ENCODE measurements at regions not wholly inside any gene's neighbourhood (a gene's known extent, or its start where the extent isn't known, plus 50 kb on each side); places are given as distances from the start of the nearest gene placed in this dataset.
A peak's percentile ranks its signal among the peaks of the same experiment; 100 is the strongest.

DNA sequence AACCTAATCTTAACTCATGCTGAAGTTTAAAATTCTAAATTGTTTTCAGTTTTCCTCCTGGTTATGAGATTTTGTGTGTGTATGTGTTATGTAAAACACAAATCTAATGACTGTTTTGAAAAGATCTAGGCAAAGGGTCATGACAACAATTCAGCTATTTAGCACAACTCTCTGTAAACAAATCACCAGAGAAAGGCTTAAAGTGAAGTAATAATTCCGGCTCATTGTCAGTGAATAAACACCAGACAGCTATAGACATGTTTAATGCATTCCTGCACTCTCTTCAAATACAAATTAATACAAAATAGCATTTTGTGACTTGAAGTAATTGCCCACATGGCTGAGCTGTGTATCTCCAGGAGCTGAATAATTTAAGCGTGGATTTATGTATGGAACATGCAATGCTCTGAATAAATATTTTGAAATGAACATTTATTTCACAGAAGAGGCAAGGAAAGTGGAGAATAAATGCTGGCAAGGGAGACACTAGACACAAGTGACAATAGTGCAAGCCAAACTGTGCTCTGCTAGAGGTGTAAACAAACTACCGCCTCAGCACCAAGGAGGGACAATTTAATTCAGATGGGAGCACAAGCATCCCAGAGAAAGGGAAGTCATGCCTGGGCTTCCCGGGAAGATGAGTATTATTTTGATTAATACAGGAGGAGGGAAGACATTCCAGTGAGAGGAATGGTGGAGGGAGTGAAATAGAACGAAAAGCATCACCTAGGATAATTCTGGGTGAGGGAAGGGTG, 133.6 kb upstream of the XPO1 start:
- TF ChIP-seq, protein P1, sequence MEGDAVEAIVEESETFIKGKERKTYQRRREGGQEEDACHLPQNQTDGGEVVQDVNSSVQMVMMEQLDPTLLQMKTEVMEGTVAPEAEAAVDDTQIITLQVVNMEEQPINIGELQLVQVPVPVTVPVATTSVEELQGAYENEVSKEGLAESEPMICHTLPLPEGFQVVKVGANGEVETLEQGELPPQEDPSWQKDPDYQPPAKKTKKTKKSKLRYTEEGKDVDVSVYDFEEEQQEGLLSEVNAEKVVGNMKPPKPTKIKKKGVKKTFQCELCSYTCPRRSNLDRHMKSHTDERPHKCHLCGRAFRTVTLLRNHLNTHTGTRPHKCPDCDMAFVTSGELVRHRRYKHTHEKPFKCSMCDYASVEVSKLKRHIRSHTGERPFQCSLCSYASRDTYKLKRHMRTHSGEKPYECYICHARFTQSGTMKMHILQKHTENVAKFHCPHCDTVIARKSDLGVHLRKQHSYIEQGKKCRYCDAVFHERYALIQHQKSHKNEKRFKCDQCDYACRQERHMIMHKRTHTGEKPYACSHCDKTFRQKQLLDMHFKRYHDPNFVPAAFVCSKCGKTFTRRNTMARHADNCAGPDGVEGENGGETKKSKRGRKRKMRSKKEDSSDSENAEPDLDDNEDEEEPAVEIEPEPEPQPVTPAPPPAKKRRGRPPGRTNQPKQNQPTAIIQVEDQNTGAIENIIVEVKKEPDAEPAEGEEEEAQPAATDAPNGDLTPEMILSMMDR (IDR thresholded peaks at IDR 0.05; ENCODE audit: insufficient read depth, low read length, poor library complexity, severe bottlenecking), result no peak
- Histone ChIP-seq H3K27me3 (ENCODE audit: control insufficient read depth, insufficient read depth, low read length) (no peaks in the 10 kb centered on the region), H3K4me3 (ENCODE audit: low read depth, low read length) (no peak overlapping the region), H3K36me3 (ENCODE audit: control insufficient read depth, insufficient read depth, low read length) (no peaks in the 10 kb centered on the region)
- DNase-seq (ENCODE audit: low read depth), result no peak

GRCh38 chr2:61670591-61671501, 132.7 kb upstream of the XPO1 start:
- Histone ChIP-seq H3K4me3 (ENCODE audit: low read depth, low read length) (no peak overlapping the region), H3K27me3 (ENCODE audit: control insufficient read depth, insufficient read depth, low read length) (no peaks in the 10 kb centered on the region), H3K36me3 (ENCODE audit: control insufficient read depth, insufficient read depth, low read length) (no peaks in the 10 kb centered on the region)
- DNase-seq (ENCODE audit: low read depth), result peak; percentile 23
- TF ChIP-seq, protein P1 (IDR thresholded peaks at IDR 0.05; ENCODE audit: insufficient read depth, low read length, poor library complexity, severe bottlenecking), result no peak

DNA sequence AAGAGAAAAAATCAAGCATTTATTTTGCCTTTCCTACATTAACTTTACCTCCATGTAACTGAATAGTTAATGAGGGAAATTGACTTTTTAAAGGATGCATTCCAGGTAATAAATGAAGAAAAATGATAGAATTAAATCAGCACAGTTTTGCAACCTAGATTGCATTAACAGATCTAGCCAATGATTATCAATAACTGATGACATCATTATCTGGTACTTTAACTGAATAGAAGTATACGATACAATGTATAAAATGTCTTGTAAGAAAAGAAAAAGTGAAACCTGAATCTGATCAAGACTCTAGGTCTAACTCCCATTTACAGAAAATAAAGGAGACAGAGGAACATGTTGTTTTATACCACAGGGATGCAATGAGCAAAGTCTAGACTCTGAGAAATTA, 126.0 kb upstream of the XPO1 start:
- TF ChIP-seq, protein P1 (IDR thresholded peaks at IDR 0.05; ENCODE audit: insufficient read depth, low read length, poor library complexity, severe bottlenecking), result no peak
- H3K36me3 ChIP-seq (ENCODE audit: control insufficient read depth, insufficient read depth, low read length), result no peaks in the 10 kb centered on the region
- DNase-seq (ENCODE audit: low read depth), result no peak
- no peak overlapping the region for H3K4me3 ChIP-seq (ENCODE audit: low read depth, low read length)
- H3K27me3 ChIP-seq (ENCODE audit: control insufficient read depth, insufficient read depth, low read length), result no peaks in the 10 kb centered on the region

DNA sequence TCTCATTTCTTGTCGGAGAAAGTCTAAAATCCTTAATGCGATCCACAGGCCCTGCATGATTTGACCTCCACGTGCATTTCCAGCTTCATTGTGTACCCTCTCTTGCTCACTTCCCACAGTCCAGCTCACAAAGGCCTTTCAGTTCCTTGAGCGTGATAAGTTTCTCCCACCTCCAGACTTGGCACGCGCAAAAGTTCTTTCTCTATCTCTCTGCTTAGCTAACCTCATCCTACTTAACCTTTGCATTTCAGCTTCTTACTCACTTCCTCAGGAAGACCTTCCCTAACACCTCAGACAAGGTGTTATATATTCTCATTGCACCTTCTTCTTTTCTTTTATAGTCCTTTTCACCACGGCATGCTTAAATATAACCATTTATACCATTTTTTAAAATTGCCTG, 124.8 kb upstream of the XPO1 start:
- H3K4me3 ChIP-seq (ENCODE audit: low read depth, low read length), result no peak overlapping the region
- no peaks in the 10 kb centered on the region for H3K36me3 ChIP-seq (ENCODE audit: control insufficient read depth, insufficient read depth, low read length)
- H3K27me3 ChIP-seq (ENCODE audit: control insufficient read depth, insufficient read depth, low read length), result no peaks in the 10 kb centered on the region
- TF ChIP-seq, protein P1 (IDR thresholded peaks at IDR 0.05; ENCODE audit: insufficient read depth, low read length, poor library complexity, severe bottlenecking), result no peak
- DNase-seq (ENCODE audit: low read depth), result no peak

DNA sequence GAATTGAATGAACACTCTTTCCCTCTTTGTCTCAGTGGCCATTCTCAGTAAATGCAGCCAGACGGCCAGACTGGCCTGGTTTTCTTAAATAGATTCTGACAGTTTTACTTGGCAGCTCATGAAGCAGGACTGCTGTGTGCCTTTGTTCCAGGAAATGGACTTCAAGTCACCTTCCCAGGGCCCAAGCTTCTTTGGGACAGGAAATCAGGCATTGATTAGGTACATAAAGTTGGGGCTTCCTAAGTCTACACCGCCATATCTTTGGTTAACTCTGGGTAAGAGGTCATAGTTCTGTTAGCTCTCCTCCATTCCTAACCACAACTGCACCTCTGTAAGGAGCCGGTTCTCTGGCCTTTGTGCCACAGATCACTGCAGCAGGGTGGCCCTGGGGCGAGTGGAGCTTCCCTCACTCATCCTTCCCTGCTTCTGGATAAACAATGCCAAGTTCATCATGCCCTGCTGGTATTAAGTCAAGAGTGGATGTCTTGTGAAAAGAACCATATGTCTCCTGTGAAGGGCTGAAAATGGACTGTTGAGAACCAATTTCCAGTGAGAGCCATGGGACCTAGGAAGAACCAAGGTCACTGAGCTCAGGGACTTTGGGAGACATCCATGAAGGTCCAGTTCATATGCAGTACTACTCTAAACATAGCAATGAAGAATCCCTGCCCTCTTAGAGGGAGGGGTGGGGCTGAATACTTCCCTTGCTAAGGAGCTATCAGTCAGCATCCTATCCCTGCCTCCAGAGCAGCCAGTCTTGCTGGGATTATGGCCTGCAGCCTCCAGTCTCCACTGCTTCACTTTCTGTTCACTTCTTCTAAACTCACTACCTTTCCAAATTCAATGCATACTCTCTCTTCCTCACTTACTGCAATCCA, 122.6 kb upstream of the XPO1 start:
- TF ChIP-seq, protein P1 (IDR thresholded peaks at IDR 0.05; ENCODE audit: insufficient read depth, low read length, poor library complexity, severe bottlenecking), result no peak
- Histone ChIP-seq H3K27me3 (ENCODE audit: control insufficient read depth, insufficient read depth, low read length) (no peaks in the 10 kb centered on the region), H3K36me3 (ENCODE audit: control insufficient read depth, insufficient read depth, low read length) (no peaks in the 10 kb centered on the region), H3K4me3 (ENCODE audit: low read depth, low read length) (no peak overlapping the region)
- DNase-seq (ENCODE audit: low read depth), result no peak

All from kidney epithelial cell (primary cell).